ENCODE measurements at regions not wholly inside any gene's neighbourhood (a gene's known extent, or its start where the extent isn't known, plus 50 kb on each side); places are given as distances from the start of the nearest gene placed in this dataset.

GRCh38 chr12:60529723-60530122 is 933.9 kb downstream of the SLC16A7 start:
- TF ChIP-seq CTCF (IDR thresholded peaks at IDR 0.05; ENCODE audit: low read depth, low read length, poor library complexity, severe bottlenecking) (no peak), EZH2phosphoT487 (IDR thresholded peaks at IDR 0.05; ENCODE audit: borderline replicate concordance, low read length) (no peak)

All from DOHH2 (cell line).